GM12873 (cell line): ENCODE measurements at regions not wholly inside any gene's neighbourhood (a gene's known extent, or its start where the extent isn't known, plus 50 kb on each side); places are given as distances from the start of the nearest gene placed in this dataset.

Source experiments
- CTCF ChIP-seq: IDR thresholded peaks from 2 replicates; pipeline ENCODE4 v1.5.1; 2012; ENCODE audit warnings: low read depth, mild to moderate bottlenecking, moderate library complexity, low read length, control low read depth; ENCODE audit not compliant: insufficient read depth; ENCODE audit errors: missing control alignments

GRCh38 chr2:220309215-220309614 is 681.8 kb downstream of the SLC4A3 start:
- TF ChIP-seq CTCF = no peak

- TF ChIP-seq CTCF = no peak
These were observed 683.0 kb downstream of the SLC4A3 start for GRCh38 chr2:220310451-220310861.

- no peak for TF ChIP-seq CTCF
These were observed 687.8 kb downstream of the SLC4A3 start for GRCh38 chr2:220315098-220315823.

- no peak for TF ChIP-seq CTCF
These were observed 690.6 kb downstream of the SLC4A3 start for GRCh38 chr2:220318037-220318436.

GRCh38 chr2:220318508-220318907 is 691.1 kb downstream of the SLC4A3 start:
- TF ChIP-seq CTCF = no peak

- no peak for TF ChIP-seq CTCF
These were observed 692.9 kb downstream of the SLC4A3 start for GRCh38 chr2:220320326-220320725.

GRCh38 chr2:220332886-220333285 is 705.5 kb downstream of the SLC4A3 start:
- no peak for TF ChIP-seq CTCF
